HepG2 (cell line): ENCODE measurements at regions not wholly inside any gene's neighbourhood (a gene's known extent, or its start where the extent isn't known, plus 50 kb on each side); places are given as distances from the start of the nearest gene placed in this dataset.
"Not testable (repeated sequence)": the region's sequence is repeated elsewhere in the genome, so short reads cannot be mapped to it uniquely, and the experiment has no call there.

Experiments
- ATAC-seq: fragments of 200-7000 bp; cut with Tn5 transposase; 3 replicates; pipeline ENCODE4 v1.9.1; 2020; ENCODE audit warnings: mild to moderate bottlenecking, moderate library complexity
- BruUV-seq: library from RNA; stranded (reverse); fragments of 400-500 nt; replicated peaks from 2 replicates; lab custom pipeline; 2021; lab: Mats Ljungman, UMichigan
- CTCF ChIA-PET: fragments of 300-600 bp; formaldehyde crosslinking; extraction: SDS; loops from one replicate; lab custom pipeline; 2021; ENCODE audit warnings: low total read pairs, inconsistent platforms, low intra/inter-chr PET ratio; lab: Yijun Ruan, JAX
- POLR2A ChIA-PET: fragments of 350-600 bp; sonication (Branson Sonifier 250); formaldehyde crosslinking; loops from one replicate; lab custom pipeline; 2020; ENCODE audit warnings: antibody characterized with exemption, inconsistent platforms; lab: Yijun Ruan, JAX
- DNase-seq: peaks from one replicate; pipeline ENCODE4 v3.0.0-alpha.2; 2015; ENCODE audit warnings: low spot score
- FAIRE-seq: peaks from 3 replicates; lab custom pipeline; 2011; peaks lifted over from hg19 to GRCh38; lab: Jason Lieb, UNC
- H2AFZ ChIP-seq: one replicate; pipeline ENCODE4 v1.6.1; 2011; ENCODE audit warnings: low read length, inconsistent platforms
- H3K27ac ChIP-seq: fragments of 300-600 bp; 3 replicates; pipeline ENCODE4 v1.8.0; 2011; ENCODE audit warnings: mixed run types, mild to moderate bottlenecking, mixed read lengths, low read length, inconsistent platforms; ENCODE audit not compliant: insufficient read depth; ENCODE audit errors: extremely low read length
- H3K27me3 ChIP-seq, 2 experiments: fragments of 200-600 bp in 1 of 2; 2 replicates in 1 of 2; 3 replicates in 1 of 2; pipeline versions ENCODE4 v1.6.0 to v1.8.0; 2011; ENCODE audit warnings: low read length in 2 of 2, mild to moderate bottlenecking in 2 of 2, moderate library complexity in 2 of 2, inconsistent platforms in 1 of 2; ENCODE audit not compliant: insufficient read depth in 2 of 2, control insufficient read depth in 1 of 2
- H3K36me3 ChIP-seq, 2 experiments: fragments of 200-600 bp in 1 of 2; replicated peaks in 1 of 2; 2 replicates in 1 of 2; 3 replicates in 1 of 2; pipeline versions ENCODE4 v1.5.1 to v1.8.0; 2011; ENCODE audit warnings: low read length in 2 of 2, inconsistent platforms in 1 of 2; ENCODE audit not compliant: insufficient read depth in 2 of 2, control insufficient read depth in 1 of 2
- H3K4me1 ChIP-seq: 2 replicates; pipeline ENCODE4 v1.5.1; 2012; ENCODE audit warnings: low read length, inconsistent platforms; ENCODE audit not compliant: insufficient read depth
- H3K4me2 ChIP-seq: 2 replicates; pipeline ENCODE4 v1.6.0; 2011; ENCODE audit warnings: low read depth, low read length, inconsistent platforms
- H3K4me3 ChIP-seq, 3 experiments: fragments of 200-600 bp in 1 of 3; sonication (generic), shearing (Covaris generic) in 1 of 3; replicated peaks in 1 of 3; 2 replicates each; pipeline ENCODE4 v1.5.1; 2011 to 2016; ENCODE audit warnings: low read length in 3 of 3, inconsistent platforms in 2 of 3, low read depth in 2 of 3, mild to moderate bottlenecking in 2 of 3, control low read depth in 1 of 3, mixed read lengths in 1 of 3; ENCODE audit not compliant: insufficient read depth in 1 of 3
- H3K79me2 ChIP-seq: one replicate; pipeline ENCODE4 v1.6.1; 2011; ENCODE audit warnings: low read length, inconsistent platforms; ENCODE audit not compliant: insufficient read depth
- H3K9ac ChIP-seq: 2 replicates; pipeline ENCODE4 v1.6.0; 2011; ENCODE audit warnings: mild to moderate bottlenecking, low read depth, low read length, inconsistent platforms; ENCODE audit not compliant: insufficient read depth
- H3K9me3 ChIP-seq: 2 replicates; pipeline ENCODE4 v1.5.1; 2012; ENCODE audit warnings: mild to moderate bottlenecking, low read length
- H4K20me1 ChIP-seq: 2 replicates; pipeline ENCODE4 v1.6.0; 2011; ENCODE audit warnings: inconsistent platforms, mild to moderate bottlenecking, low read length, moderate library complexity; ENCODE audit not compliant: insufficient read depth
- ATF3 ChIP-seq: sonication (generic); formaldehyde crosslinking; IDR thresholded peaks from 2 replicates; pipeline ENCODE4 v1.4.0; 2020; ENCODE audit warnings: missing genetic modification reagents
- DNMT1 ChIP-seq: sonication (generic); formaldehyde crosslinking; IDR thresholded peaks from 2 replicates; pipeline ENCODE4 v1.5.1; 2020; ENCODE audit warnings: mild to moderate bottlenecking, missing genetic modification reagents
- SNAPC2 ChIP-seq: sonication (generic); formaldehyde crosslinking; IDR thresholded peaks from 2 replicates; pipeline ENCODE4 v1.8.1; 2022; ENCODE audit warnings: mild to moderate bottlenecking, missing genetic modification reagents
- ZNF468 ChIP-seq: sonication (generic); formaldehyde crosslinking; IDR thresholded peaks from 2 replicates; pipeline ENCODE4 v1.8.0; 2022; ENCODE audit warnings: mild to moderate bottlenecking, moderate library complexity, missing genetic modification reagents
- ZNF766 ChIP-seq: sonication (generic); formaldehyde crosslinking; IDR thresholded peaks from 2 replicates; pipeline ENCODE4 v1.5.0; 2020; ENCODE audit warnings: missing genetic modification reagents, borderline replicate concordance
- WGBS: methylation state at CpG from one replicate; pipeline ENCODE4 v1.1.6; 2017; ENCODE audit warnings: low lambda C conversion rate; 5-methylcytosine and 5-hydroxymethylcytosine counted together
- in situ Hi-C: cut with HindIII; loops from 2 replicates; pipeline ENCODE4 v1.10.0; 2017; ENCODE audit warnings: low pct_unique_long_range_greater_than_20kb; ENCODE audit not compliant: extremely low pct_ligation_motif_present
- intact Hi-C: fragments of 100-400 bp; cut with micrococcal nuclease; formaldehyde crosslinking; loops from one replicate; pipeline ENCODE4 v1.10.0; 2022; ENCODE audit not compliant: unreplicated experiment
- TF ChIP-seq, protein P1 (sequence below): sonication (generic); formaldehyde crosslinking; IDR thresholded peaks from 2 replicates; pipeline ENCODE4 v1.9.0; 2021; ENCODE audit warnings: missing genetic modification reagents, mild to moderate bottlenecking, borderline replicate concordance

GRCh38 chr14:55838529-55839052 lies 258.6 kb downstream of the KTN1 start:
- no peak for TF ChIP-seq ZNF468 (CRISPR knock-in tag)
- TF ChIP-seq, protein P1, sequence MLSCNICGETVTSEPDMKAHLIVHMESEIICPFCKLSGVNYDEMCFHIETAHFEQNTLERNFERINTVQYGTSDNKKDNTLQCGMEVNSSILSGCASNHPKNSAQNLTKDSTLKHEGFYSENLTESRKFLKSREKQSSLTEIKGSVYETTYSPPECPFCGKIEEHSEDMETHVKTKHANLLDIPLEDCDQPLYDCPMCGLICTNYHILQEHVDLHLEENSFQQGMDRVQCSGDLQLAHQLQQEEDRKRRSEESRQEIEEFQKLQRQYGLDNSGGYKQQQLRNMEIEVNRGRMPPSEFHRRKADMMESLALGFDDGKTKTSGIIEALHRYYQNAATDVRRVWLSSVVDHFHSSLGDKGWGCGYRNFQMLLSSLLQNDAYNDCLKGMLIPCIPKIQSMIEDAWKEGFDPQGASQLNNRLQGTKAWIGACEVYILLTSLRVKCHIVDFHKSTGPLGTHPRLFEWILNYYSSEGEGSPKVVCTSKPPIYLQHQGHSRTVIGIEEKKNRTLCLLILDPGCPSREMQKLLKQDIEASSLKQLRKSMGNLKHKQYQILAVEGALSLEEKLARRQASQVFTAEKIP (CRISPR knock-in tag) = no peak
- TF ChIP-seq SNAPC2 (CRISPR knock-in tag) = no peak
- no peak for TF ChIP-seq DNMT1 (CRISPR knock-in tag)
- no peak for TF ChIP-seq ZNF766
- no peak for TF ChIP-seq ATF3 (CRISPR knock-in tag)
- TF ChIP-seq, all 625 proteins: peak for 0
- H3K79me2 ChIP-seq = no peaks in the 10 kb centered on the region
- in situ Hi-C loops (no loop called here), intact Hi-C loops (no loop called here)
- H3K4me1 ChIP-seq = peaks cover 11% of the 10 kb centered on the region; the same call in 1 of the 2 replicates
- no peaks in the 10 kb centered on the region for H3K36me3 ChIP-seq
- 9% methylated on average over 3 of the region's 3 CpGs for WGBS
- H3K4me2 ChIP-seq = no peak overlapping the region
- ChIA-PET CTCF (no interaction called here), POLR2A (no interaction called here)
- no peak overlapping the region for H3K9ac ChIP-seq
- DNase-seq (no peak), ATAC-seq (no peak), FAIRE-seq (no peak)
- BruUV-seq = no TSS peak
- H2AFZ ChIP-seq = no peak overlapping the region
- no peaks in the 10 kb centered on the region for H3K9me3 ChIP-seq
- no peak overlapping the region for H3K27ac ChIP-seq
- H3K4me3 ChIP-seq = no peak overlapping the region
- no peaks in the 10 kb centered on the region for H3K27me3 ChIP-seq
- no peaks in the 10 kb centered on the region for H4K20me1 ChIP-seq

GRCh38 chr14:55839301-55839947 lies 259.4 kb downstream of the KTN1 start:
- intact Hi-C loops, ATAC-seq, BruUV-seq, FAIRE-seq, in situ Hi-C loops, H2AFZ ChIP-seq, H3K27me3 ChIP-seq, H3K4me3 ChIP-seq, H3K27ac ChIP-seq, H3K36me3 ChIP-seq, CTCF ChIA-PET, H3K79me2 ChIP-seq, H3K9me3 ChIP-seq, POLR2A ChIA-PET, H3K9ac ChIP-seq, H4K20me1 ChIP-seq, H3K4me2 ChIP-seq, DNase-seq: not testable (repeated sequence)
- H3K4me1 ChIP-seq = peaks cover 11% of the 10 kb centered on the region; the same call in 1 of the 2 replicates
- WGBS = 96% methylated on average over 5 of the region's 41 CpGs
